ENCODE measurements at regions not wholly inside any gene's neighbourhood (a gene's known extent, or its start where the extent isn't known, plus 50 kb on each side); places are given as distances from the start of the nearest gene placed in this dataset.

- TF ChIP-seq CTCF (IDR thresholded peaks at IDR 0.05; ENCODE audit: low read depth, low read length) (no peak), EZH2phosphoT487 (IDR thresholded peaks at IDR 0.05; ENCODE audit: low read depth) (no peak)
- Histone ChIP-seq H4K20me1 (ENCODE audit: insufficient read depth, low read length) (no peaks in the 10 kb centered on the region), H3K36me3 (replicated peaks; ENCODE audit: low read depth, low read length) (no peaks in the 10 kb centered on the region), H3K4me1 (ENCODE audit: low read length) (no peaks in the 10 kb centered on the region), H3K27ac (ENCODE audit: low read length) (no peak overlapping the region), H2AFZ (ENCODE audit: low read depth, low read length) (no peak overlapping the region), H3K27me3 (ENCODE audit: low read depth, low read length) (no peaks in the 10 kb centered on the region), H3K9ac (ENCODE audit: low read length) (no peak overlapping the region), H3K9me3 (ENCODE audit: insufficient read depth, low read length) (no peaks in the 10 kb centered on the region), H3K4me3 (ENCODE audit: low read length) (no peak overlapping the region), H3K79me2 (ENCODE audit: low read length) (no peaks in the 10 kb centered on the region), H3K4me2 (ENCODE audit: low read length) (no peak overlapping the region)
Observed at GRCh38 chr2:149906886-149907285, 319.3 kb upstream of the MMADHC start.

GRCh38 chr2:149904352-149905175 lies 317.0 kb upstream of the MMADHC start:
- TF ChIP-seq EZH2phosphoT487 (IDR thresholded peaks at IDR 0.05; ENCODE audit: low read depth) (no peak), CTCF (IDR thresholded peaks at IDR 0.05; ENCODE audit: low read depth, low read length) (no peak)
- Histone ChIP-seq H2AFZ (ENCODE audit: low read depth, low read length) (no peak overlapping the region), H4K20me1 (ENCODE audit: insufficient read depth, low read length) (no peaks in the 10 kb centered on the region), H3K4me1 (ENCODE audit: low read length) (no peaks in the 10 kb centered on the region), H3K4me3 (ENCODE audit: low read length) (no peak overlapping the region), H3K4me2 (ENCODE audit: low read length) (no peak overlapping the region), H3K9me3 (ENCODE audit: insufficient read depth, low read length) (no peaks in the 10 kb centered on the region), H3K9ac (ENCODE audit: low read length) (no peak overlapping the region), H3K27ac (ENCODE audit: low read length) (no peak overlapping the region), H3K79me2 (ENCODE audit: low read length) (no peaks in the 10 kb centered on the region), H3K27me3 (ENCODE audit: low read depth, low read length) (no peaks in the 10 kb centered on the region), H3K36me3 (replicated peaks; ENCODE audit: low read depth, low read length) (no peaks in the 10 kb centered on the region)

- Histone ChIP-seq H3K4me1 (ENCODE audit: low read length) (no peaks in the 10 kb centered on the region), H3K4me2 (ENCODE audit: low read length) (no peak overlapping the region), H2AFZ (ENCODE audit: low read depth, low read length) (no peak overlapping the region)
Observed at GRCh38 chr2:149903626-149904025, 316.1 kb upstream of the MMADHC start.

GRCh38 chr2:149902081-149902480 lies 314.5 kb upstream of the MMADHC start:
- H3K9me3 ChIP-seq (ENCODE audit: insufficient read depth, low read length): no peaks in the 10 kb centered on the region
- no peak overlapping the region for H3K9ac ChIP-seq (ENCODE audit: low read length)
- H3K27me3 ChIP-seq (ENCODE audit: low read depth, low read length): no peaks in the 10 kb centered on the region
- H3K4me1 ChIP-seq (ENCODE audit: low read length): no peaks in the 10 kb centered on the region
- H3K79me2 ChIP-seq (ENCODE audit: low read length): no peaks in the 10 kb centered on the region
- no peak overlapping the region for H3K27ac ChIP-seq (ENCODE audit: low read length)
- TF ChIP-seq CTCF (IDR thresholded peaks at IDR 0.05; ENCODE audit: low read depth, low read length) (no peak), EZH2phosphoT487 (IDR thresholded peaks at IDR 0.05; ENCODE audit: low read depth) (no peak)
- no peaks in the 10 kb centered on the region for H3K36me3 ChIP-seq (replicated peaks; ENCODE audit: low read depth, low read length)
- no peak overlapping the region for H3K4me3 ChIP-seq (ENCODE audit: low read length)
- H4K20me1 ChIP-seq (ENCODE audit: insufficient read depth, low read length): no peaks in the 10 kb centered on the region
- H2AFZ ChIP-seq (ENCODE audit: low read depth, low read length): no peak overlapping the region
- no peak overlapping the region for H3K4me2 ChIP-seq (ENCODE audit: low read length)

More at GRCh38 chr2:149903626-149904025, 316.1 kb upstream of the MMADHC start:
- TF ChIP-seq CTCF (IDR thresholded peaks at IDR 0.05; ENCODE audit: low read depth, low read length) (no peak), EZH2phosphoT487 (IDR thresholded peaks at IDR 0.05; ENCODE audit: low read depth) (no peak)
- Histone ChIP-seq H3K4me3 (ENCODE audit: low read length) (no peak overlapping the region), H3K27me3 (ENCODE audit: low read depth, low read length) (no peaks in the 10 kb centered on the region), H3K9ac (ENCODE audit: low read length) (no peak overlapping the region), H3K27ac (ENCODE audit: low read length) (no peak overlapping the region), H4K20me1 (ENCODE audit: insufficient read depth, low read length) (no peaks in the 10 kb centered on the region), H3K79me2 (ENCODE audit: low read length) (no peaks in the 10 kb centered on the region), H3K36me3 (replicated peaks; ENCODE audit: low read depth, low read length) (no peaks in the 10 kb centered on the region), H3K9me3 (ENCODE audit: insufficient read depth, low read length) (no peaks in the 10 kb centered on the region)
